Fibroblast of lung (primary cell): ENCODE measurements at regions not wholly inside any gene's neighbourhood (a gene's known extent, or its start where the extent isn't known, plus 50 kb on each side); places are given as distances from the start of the nearest gene placed in this dataset.

Experiments
- EZH2 ChIP-seq: IDR thresholded peaks from 2 replicates; pipeline ENCODE4 v1.5.1; 2012; ENCODE audit warnings: low read length, control low read depth, mild to moderate bottlenecking; ENCODE audit errors: missing control alignments
- TF ChIP-seq, protein P1 (sequence below), 2 donors: IDR thresholded peaks in 1 of 2; conservative IDR thresholded peaks in 1 of 2; 1 replicate in 1 of 2; 2 replicates in 1 of 2; pipeline ENCODE4 v1.5.1; 2011 to 2012; ENCODE audit warnings: low read length in 2 of 2, control low read depth in 1 of 2, inconsistent platforms in 1 of 2, low read depth in 1 of 2, mild to moderate bottlenecking in 1 of 2

DNA sequence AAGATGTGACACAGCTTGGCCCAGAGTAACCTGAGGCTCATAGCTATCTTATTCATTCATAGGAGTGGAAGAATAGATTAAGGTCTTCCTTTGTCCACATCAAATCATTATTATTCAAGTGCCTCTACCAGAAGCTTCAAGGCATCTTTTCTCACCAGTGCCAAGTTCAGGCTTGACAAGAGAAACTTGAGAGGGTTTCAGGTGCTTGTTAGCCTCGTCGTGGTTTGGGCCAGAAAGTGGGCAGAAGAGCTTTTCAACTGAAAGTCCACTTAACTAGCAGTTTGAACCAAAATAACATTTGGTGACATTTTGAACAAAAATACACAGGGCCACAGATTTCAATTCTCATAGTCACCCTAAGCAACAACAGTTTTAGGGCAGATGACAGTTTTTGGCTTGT is 1184.2 kb downstream of the FLRT2 start:
- TF ChIP-seq, protein P1, sequence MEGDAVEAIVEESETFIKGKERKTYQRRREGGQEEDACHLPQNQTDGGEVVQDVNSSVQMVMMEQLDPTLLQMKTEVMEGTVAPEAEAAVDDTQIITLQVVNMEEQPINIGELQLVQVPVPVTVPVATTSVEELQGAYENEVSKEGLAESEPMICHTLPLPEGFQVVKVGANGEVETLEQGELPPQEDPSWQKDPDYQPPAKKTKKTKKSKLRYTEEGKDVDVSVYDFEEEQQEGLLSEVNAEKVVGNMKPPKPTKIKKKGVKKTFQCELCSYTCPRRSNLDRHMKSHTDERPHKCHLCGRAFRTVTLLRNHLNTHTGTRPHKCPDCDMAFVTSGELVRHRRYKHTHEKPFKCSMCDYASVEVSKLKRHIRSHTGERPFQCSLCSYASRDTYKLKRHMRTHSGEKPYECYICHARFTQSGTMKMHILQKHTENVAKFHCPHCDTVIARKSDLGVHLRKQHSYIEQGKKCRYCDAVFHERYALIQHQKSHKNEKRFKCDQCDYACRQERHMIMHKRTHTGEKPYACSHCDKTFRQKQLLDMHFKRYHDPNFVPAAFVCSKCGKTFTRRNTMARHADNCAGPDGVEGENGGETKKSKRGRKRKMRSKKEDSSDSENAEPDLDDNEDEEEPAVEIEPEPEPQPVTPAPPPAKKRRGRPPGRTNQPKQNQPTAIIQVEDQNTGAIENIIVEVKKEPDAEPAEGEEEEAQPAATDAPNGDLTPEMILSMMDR (conservative IDR thresholded peaks at IDR 0.05 in 1 of 2, IDR thresholded peaks at IDR 0.05 in 1 of 2; ENCODE audit: low read depth in 1 of 2, low read length in 2 of 2), result no peak
- no peak for TF ChIP-seq EZH2
